Stomach smooth muscle (tissue), 2 donors: ENCODE measurements at regions not wholly inside any gene's neighbourhood (a gene's known extent, or its start where the extent isn't known, plus 50 kb on each side); places are given as distances from the start of the nearest gene placed in this dataset.

Source experiments
- H3K27ac ChIP-seq: one replicate; pipeline ENCODE4 v1.7.0; 2013; ENCODE audit warnings: mild to moderate bottlenecking, low read length, inconsistent platforms
- H3K27me3 ChIP-seq, 2 donors: one replicate each; pipeline ENCODE4 v1.7.0; 2013; ENCODE audit warnings: low read length in 2 of 2; ENCODE audit not compliant: insufficient read depth in 2 of 2, control insufficient read depth in 1 of 2
- H3K36me3 ChIP-seq, 2 donors: one replicate each; pipeline ENCODE4 v1.7.0; 2013; ENCODE audit warnings: low read length in 2 of 2; ENCODE audit not compliant: control insufficient read depth in 2 of 2, insufficient read depth in 2 of 2
- H3K4me1 ChIP-seq: one replicate; pipeline ENCODE4 v1.7.0; 2013; ENCODE audit warnings: low read length; ENCODE audit not compliant: control insufficient read depth, insufficient read depth
- H3K4me3 ChIP-seq, 2 donors: one replicate each; pipeline ENCODE4 v1.7.0; 2013; ENCODE audit warnings: low read length in 2 of 2
- H3K9ac ChIP-seq, 2 donors: one replicate each; pipeline ENCODE4 v1.7.0; 2013; ENCODE audit warnings: low read length in 2 of 2, mild to moderate bottlenecking in 1 of 2
- H3K9me3 ChIP-seq, 2 donors: one replicate each; pipeline ENCODE4 v1.7.0; 2013; ENCODE audit warnings: low read length in 2 of 2; ENCODE audit not compliant: control insufficient read depth in 2 of 2
- donor health status: healthy.
- donor health status: Pancreatic carcinoma.

DNA sequence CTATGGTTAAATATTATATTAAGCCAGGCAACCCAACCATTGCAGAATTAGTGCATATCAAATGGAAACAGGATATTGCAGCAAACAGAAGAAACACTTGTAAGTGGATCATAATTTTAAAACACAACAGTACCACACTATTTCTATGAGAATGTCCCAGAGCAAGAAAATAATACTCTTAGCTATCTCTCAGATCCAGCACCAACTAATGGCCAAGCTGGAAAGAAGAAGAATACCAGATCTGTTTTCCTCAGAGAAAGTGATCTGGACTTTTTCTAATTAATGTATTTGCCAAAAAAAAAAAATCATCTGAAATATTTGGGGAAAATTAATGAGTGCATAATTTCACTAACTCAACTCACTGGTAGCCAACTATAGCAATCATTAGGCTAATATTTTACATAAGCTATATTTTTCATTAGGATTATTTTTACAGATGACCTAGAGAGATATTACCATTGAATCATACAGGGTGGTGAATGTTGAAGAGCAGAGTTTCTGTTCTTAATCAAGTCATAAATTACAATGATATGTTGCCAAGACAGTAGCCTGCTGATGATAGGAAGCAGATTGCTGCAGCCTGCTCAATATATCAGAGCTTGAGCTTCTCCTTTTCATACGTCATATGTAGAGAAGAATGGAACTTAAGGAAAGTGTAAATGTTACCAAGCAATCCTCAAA is 995.4 kb upstream of the LRRN3 start:
- no peak overlapping the region for H3K4me3 ChIP-seq
- no peak overlapping the region for H3K9ac ChIP-seq
- no peaks in the 10 kb centered on the region for H3K27me3 ChIP-seq
- H3K4me1 ChIP-seq, result no peaks in the 10 kb centered on the region
- H3K9me3 ChIP-seq, result peaks cover 0 to 7% of the 10 kb centered on the region in 2 donors
- H3K36me3 ChIP-seq, result no peaks in the 10 kb centered on the region
- H3K27ac ChIP-seq, result no peak overlapping the region

DNA sequence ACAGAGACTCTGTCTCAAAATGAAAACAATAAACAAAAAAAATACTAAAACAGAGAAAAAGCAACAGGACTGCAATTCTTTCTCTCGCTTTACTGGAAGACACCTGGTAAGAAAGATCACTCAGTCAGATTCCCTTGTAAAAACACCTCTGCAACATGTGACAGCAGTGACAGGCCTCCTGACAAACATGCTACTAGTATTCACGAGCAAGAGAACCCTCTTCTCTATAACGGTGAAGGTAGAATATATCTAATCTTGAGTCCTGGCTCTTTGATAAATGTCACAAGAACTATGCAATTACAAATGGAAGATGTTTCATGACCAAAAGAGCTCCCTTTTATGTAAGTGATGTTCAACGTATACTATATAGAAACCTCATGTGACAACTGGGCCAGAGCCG is 986.7 kb upstream of the LRRN3 start:
- Histone ChIP-seq H3K4me1 (no peaks in the 10 kb centered on the region), H3K9me3 (no peaks in the 10 kb centered on the region), H3K9ac (no peak overlapping the region), H3K36me3 (no peaks in the 10 kb centered on the region), H3K27me3 (no peaks in the 10 kb centered on the region), H3K4me3 (no peak overlapping the region), H3K27ac (no peak overlapping the region)

DNA sequence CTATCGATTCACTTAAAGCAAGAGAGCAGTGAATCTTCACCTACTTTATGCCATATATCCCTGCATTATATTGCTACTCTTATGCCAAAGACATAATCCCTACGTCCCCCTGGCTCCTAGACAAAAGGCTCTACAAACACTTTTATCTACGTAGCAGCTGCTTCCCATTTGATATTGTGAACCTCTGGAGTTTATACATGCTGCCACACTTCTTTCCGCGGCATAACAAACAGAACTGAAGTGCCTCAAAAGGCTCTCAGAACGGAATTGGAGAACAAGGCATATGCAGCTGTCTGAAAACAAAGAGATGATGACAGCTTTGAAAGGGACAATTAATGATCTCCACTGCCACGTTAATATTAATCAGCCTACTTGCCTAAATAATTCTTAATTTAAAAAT is 985.6 kb upstream of the LRRN3 start:
- H3K9me3 ChIP-seq, result no peaks in the 10 kb centered on the region
- no peak overlapping the region for H3K9ac ChIP-seq

DNA sequence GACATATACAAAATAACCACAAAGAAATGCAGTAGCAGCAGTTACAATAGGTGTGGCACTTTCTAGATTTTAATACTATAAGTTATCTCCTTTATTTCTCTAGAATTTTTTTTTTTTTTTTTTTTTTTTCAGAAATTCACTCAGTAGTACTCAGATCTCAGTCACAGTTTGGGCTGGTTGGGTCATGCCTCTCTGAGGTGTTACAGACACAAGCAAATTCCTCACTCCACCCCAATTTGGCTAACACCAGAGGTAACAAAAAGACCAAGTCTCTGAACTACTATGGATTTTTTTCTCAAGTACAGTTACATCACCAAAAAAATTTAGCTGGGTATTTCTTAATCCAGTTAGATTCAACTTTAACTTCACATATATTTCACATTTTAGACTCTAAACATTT is 985.1 kb upstream of the LRRN3 start:
- Histone ChIP-seq H3K4me1 (no peaks in the 10 kb centered on the region), H3K27me3 (no peaks in the 10 kb centered on the region), H3K9ac (no peak overlapping the region), H3K4me3 (no peak overlapping the region), H3K27ac (no peak overlapping the region), H3K36me3 (no peaks in the 10 kb centered on the region), H3K9me3 (no peaks in the 10 kb centered on the region)

More for the DNA sequence above, 985.6 kb upstream of the LRRN3 start:
- Histone ChIP-seq H3K27ac (no peak overlapping the region), H3K36me3 (no peaks in the 10 kb centered on the region), H3K4me3 (no peak overlapping the region), H3K27me3 (no peaks in the 10 kb centered on the region), H3K4me1 (no peaks in the 10 kb centered on the region)

DNA sequence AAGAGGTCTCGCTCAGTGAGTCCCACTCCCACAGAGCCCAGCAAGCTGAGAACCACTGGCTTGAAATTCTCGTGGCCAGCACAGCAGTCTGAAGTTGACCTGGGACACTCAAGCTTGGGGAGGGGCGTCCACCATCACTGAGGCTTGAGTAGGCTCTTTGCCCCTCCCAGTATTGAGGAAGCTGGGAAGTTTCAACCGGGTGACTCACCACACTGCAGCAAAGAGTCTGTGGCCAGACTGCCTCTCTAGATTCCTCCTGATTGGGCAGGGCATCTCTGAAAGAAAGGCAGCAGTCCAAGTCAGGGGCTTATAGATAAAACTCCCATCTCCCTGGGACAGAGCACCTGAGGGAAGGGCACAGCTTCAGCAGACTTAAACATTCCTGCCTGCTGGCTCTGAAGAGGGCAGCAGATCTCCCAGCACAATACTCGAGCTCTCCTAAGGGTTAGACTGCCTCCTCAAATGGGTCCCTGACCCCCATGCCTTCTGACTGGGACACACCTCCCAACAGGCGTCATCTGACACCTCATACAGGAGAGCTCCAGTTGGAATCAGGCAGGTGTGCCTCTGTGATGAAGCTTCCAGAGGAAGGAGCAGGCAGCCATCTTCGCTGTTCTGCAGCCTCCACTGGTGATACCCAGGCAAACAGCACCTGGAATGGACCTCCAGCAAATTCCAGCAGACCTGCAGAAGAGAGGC is 970.9 kb upstream of the LRRN3 start:
- Histone ChIP-seq H3K4me3 (no peak overlapping the region), H3K4me1 (no peaks in the 10 kb centered on the region), H3K27ac (no peak overlapping the region), H3K27me3 (no peaks in the 10 kb centered on the region), H3K9me3 (no peaks in the 10 kb centered on the region), H3K36me3 (no peaks in the 10 kb centered on the region), H3K9ac (no peak overlapping the region)

DNA sequence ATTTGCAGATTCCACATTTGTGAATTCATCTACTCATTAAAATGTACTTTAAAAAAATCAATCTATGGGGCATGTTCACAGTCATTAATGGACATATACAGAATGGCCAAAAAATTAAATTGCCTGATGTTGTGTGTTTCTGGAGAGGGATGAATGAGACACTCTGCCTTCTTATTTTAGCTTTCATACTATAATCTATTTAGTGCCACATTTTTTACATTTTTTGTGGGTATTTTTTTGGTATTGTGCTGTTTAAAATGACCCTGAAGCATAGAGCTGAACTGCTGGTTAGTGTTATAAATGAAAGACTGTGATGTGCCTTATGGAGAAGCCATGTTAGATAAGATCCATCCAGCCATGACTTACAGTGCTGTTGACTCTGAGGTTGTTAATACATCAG is 961.8 kb upstream of the LRRN3 start:
- H3K9ac ChIP-seq, result no peak overlapping the region
- no peaks in the 10 kb centered on the region for H3K9me3 ChIP-seq
- H3K27ac ChIP-seq, result no peak overlapping the region
- H3K36me3 ChIP-seq, result no peaks in the 10 kb centered on the region
- H3K4me1 ChIP-seq, result no peaks in the 10 kb centered on the region
- H3K4me3 ChIP-seq, result no peak overlapping the region
- H3K27me3 ChIP-seq, result no peaks in the 10 kb centered on the region

DNA sequence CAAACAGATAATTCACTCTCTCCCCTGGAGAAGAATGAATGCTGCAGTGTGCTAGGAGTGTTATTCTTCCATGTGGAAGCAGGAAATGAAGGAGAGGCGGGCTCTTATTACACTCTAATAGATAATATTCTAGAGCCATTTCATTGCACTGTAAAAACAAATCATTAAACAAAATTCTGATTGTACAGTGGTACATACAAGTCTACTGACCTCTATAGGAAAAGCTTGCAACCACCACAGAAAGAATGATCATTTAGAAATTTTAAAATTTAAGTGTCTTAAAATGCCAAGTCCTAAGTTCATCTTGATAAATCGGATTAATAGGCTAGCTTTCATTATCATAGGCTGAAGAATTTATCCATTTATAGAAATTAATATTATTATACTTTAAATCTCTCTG is 960.3 kb upstream of the LRRN3 start:
- H3K27ac ChIP-seq, result no peak overlapping the region
- no peak overlapping the region for H3K4me3 ChIP-seq
- no peaks in the 10 kb centered on the region for H3K27me3 ChIP-seq
- no peak overlapping the region for H3K9ac ChIP-seq
- H3K9me3 ChIP-seq, result no peaks in the 10 kb centered on the region
- no peaks in the 10 kb centered on the region for H3K36me3 ChIP-seq
- no peaks in the 10 kb centered on the region for H3K4me1 ChIP-seq

DNA sequence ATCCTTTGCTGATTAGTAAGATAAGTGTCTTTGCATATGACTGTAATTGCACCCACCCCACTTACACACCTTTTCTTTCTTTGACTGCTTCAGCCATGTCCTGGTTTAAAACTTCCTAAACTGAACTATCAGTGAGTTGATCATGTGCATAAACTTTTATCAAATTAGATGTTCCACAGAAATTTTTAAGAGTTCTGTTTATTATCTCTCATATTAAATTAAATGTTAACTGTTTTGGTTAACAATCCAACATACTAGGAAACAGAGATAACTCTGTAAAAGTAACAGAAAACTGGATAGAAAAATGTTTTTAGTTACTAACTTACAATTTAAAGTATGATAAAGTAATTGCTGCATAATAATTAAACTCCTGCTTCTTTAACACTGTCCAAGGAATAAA is 959.6 kb upstream of the LRRN3 start:
- H3K36me3 ChIP-seq, result no peaks in the 10 kb centered on the region
- H3K27ac ChIP-seq, result no peak overlapping the region
- H3K9me3 ChIP-seq, result no peaks in the 10 kb centered on the region
- H3K4me1 ChIP-seq, result no peaks in the 10 kb centered on the region
- no peak overlapping the region for H3K4me3 ChIP-seq
- no peaks in the 10 kb centered on the region for H3K27me3 ChIP-seq
- H3K9ac ChIP-seq, result no peak overlapping the region

DNA sequence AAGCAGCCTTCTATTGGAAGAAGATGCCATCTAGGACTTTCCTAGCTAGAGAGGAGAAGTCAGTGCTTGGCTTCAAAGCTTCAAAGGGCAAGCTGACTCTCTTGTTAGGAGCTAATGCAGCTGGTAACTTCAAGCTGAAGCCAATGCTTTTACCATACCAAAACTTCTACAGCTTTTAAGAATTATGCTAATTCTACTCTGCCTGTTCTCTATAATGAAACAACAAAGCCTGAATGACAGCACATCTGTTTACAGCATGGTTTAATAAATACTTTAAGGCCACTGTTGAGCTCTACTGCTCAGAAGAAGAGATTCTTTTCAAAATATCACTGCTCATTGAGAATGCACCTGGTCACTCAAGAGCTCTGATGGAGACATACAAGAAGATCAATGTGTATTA is 951.9 kb upstream of the LRRN3 start:
- Histone ChIP-seq H3K4me1 (no peaks in the 10 kb centered on the region), H3K27ac (no peak overlapping the region), H3K4me3 (no peak overlapping the region)

DNA sequence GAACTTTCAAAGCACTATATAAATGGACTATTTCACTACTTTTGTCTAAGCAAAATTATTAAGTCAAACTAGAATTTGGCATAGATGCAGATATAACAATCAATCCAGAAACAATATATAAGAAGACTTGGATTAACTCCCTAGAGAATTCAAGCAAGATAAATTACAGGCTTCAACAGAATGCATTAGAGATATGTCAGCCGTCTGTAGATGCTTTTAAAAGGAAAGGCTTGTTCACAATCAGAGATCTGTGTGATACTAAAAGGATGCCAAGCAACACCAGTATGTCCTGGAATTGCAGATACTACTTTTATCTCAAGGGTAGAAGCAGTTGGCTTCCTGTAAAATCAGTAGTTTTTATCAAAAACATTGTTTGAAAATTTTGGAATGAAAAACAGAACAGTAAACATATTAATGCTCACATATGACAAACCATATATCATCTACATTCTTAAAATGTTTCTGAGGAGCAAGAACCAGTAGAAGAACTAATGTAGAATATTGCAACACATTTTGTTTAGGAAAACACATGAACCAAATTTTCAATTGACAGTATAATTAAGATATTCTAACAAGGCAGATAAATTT is 947.9 kb upstream of the LRRN3 start:
- Histone ChIP-seq H3K4me3 (no peak overlapping the region), H3K4me1 (no peaks in the 10 kb centered on the region), H3K36me3 (no peaks in the 10 kb centered on the region), H3K9me3 (no peaks in the 10 kb centered on the region), H3K27ac (no peak overlapping the region), H3K9ac (no peak overlapping the region), H3K27me3 (no peaks in the 10 kb centered on the region)

More for the DNA sequence above, 951.9 kb upstream of the LRRN3 start:
- H3K36me3 ChIP-seq, result no peaks in the 10 kb centered on the region
- H3K9ac ChIP-seq, result no peak overlapping the region
- H3K9me3 ChIP-seq, result no peaks in the 10 kb centered on the region
- H3K27me3 ChIP-seq, result no peaks in the 10 kb centered on the region

DNA sequence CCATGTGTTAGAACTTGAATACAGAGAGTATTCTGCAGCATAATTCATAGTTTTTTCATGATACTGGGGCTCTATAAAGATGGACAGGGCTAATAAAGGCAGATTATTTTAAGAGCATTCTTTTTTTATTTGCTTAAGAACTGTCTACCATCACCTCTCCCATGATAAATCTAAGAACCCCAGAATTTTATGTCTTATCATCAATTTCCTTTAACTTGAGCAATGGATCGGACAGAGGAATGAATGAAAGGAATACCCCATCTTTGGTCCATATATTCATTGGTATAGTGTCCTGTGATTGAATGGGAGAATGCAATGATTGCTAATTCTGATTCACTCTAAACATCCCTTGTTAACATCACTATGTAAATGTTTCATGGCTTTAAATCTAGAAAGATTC is 946.3 kb upstream of the LRRN3 start:
- H3K27ac ChIP-seq, result no peak overlapping the region
- no peaks in the 10 kb centered on the region for H3K9me3 ChIP-seq
- no peaks in the 10 kb centered on the region for H3K4me1 ChIP-seq
- no peaks in the 10 kb centered on the region for H3K36me3 ChIP-seq
- no peaks in the 10 kb centered on the region for H3K27me3 ChIP-seq
- H3K9ac ChIP-seq, result no peak overlapping the region
- H3K4me3 ChIP-seq, result no peak overlapping the region
